ENCODE measurements at regions not wholly inside any gene's neighbourhood (a gene's known extent, or its start where the extent isn't known, plus 50 kb on each side); places are given as distances from the start of the nearest gene placed in this dataset.

GRCh38 chr16:13863075-13863765, 56.7 kb upstream of the ERCC4 start (continued):
- TF ChIP-seq EHMT2 (IDR thresholded peaks at IDR 0.05; ENCODE audit: borderline replicate concordance, low read depth, low read length) (peak; percentile 34; the same call in 1 of the 2 replicates), ZNF160 (CRISPR knock-in tag; IDR thresholded peaks at IDR 0.05) (0 out of 2 replicates have a peak, but pooled peaks have one; percentile 27), PCBP2 (optimal IDR thresholded peaks at IDR 0.05; ENCODE audit: low read depth, low read length, poor library complexity, severe bottlenecking) (no peak), PBX2 (CRISPR knock-in tag; IDR thresholded peaks at IDR 0.05) (no peak), ATF2 (CRISPR knock-in tag; IDR thresholded peaks at IDR 0.05) (no peak), FOXA3 (CRISPR knock-in tag; IDR thresholded peaks at IDR 0.05) (peak; percentile 41; the same call in 1 of the 2 replicates), SKI (IDR thresholded peaks at IDR 0.05; ENCODE audit: partially characterized antibody) (peak; percentile 79), FOSL2 (CRISPR knock-in tag; IDR thresholded peaks at IDR 0.05) (peak; percentile 59), PAXIP1 (CRISPR knock-in tag; conservative IDR thresholded peaks at IDR 0.05) (0 out of 2 replicates have a peak, but pooled peaks have one; percentile 19), AHDC1 (CRISPR knock-in tag; IDR thresholded peaks at IDR 0.05; ENCODE audit: borderline replicate concordance) (no peak), ZNF841 (CRISPR knock-in tag; IDR thresholded peaks at IDR 0.05; ENCODE audit: borderline replicate concordance) (no peak), KLF13 (CRISPR knock-in tag; IDR thresholded peaks at IDR 0.05) (no peak), NR2F6 (IDR thresholded peaks at IDR 0.05) (peak; percentile 58; the same call in 1 of the 2 replicates), NR2F6 (CRISPR knock-in tag; IDR thresholded peaks at IDR 0.05) (peak; percentile 42; the same call in 1 of the 2 replicates), NFE2L1 (CRISPR knock-in tag; IDR thresholded peaks at IDR 0.05; ENCODE audit: borderline replicate concordance) (no peak), RARA (CRISPR knock-in tag; IDR thresholded peaks at IDR 0.05) (peak; percentile 73), RFX1 (IDR thresholded peaks at IDR 0.05) (no peak)
